CD14-positive monocyte (primary cell): ENCODE measurements at regions not wholly inside any gene's neighbourhood (a gene's known extent, or its start where the extent isn't known, plus 50 kb on each side); places are given as distances from the start of the nearest gene placed in this dataset.

Experiments used
- DNase-seq, 3 donors: peaks; one replicate each; pipeline ENCODE4 v3.0.0-alpha.2; 2011 to 2022
- H2AFZ ChIP-seq: 2 replicates; pipeline ENCODE4 v1.6.0; 2012; ENCODE audit warnings: mild to moderate bottlenecking, low read depth, low read length, inconsistent platforms; ENCODE audit not compliant: insufficient read depth, poor library complexity, severe bottlenecking
- H3K27ac ChIP-seq, 2 donors: 1 replicate in 1 of 2; 2 replicates in 1 of 2; pipeline ENCODE4 v1.5.1; 2012 to 2013; ENCODE audit warnings: low read length in 2 of 2, control low read depth in 1 of 2, inconsistent platforms in 1 of 2, low read depth in 1 of 2, mild to moderate bottlenecking in 1 of 2
- H3K27me3 ChIP-seq, 2 donors: one replicate each; pipeline versions ENCODE4 v1.6.0 to v1.6.1; 2011 to 2013; ENCODE audit warnings: low read length in 2 of 2; ENCODE audit not compliant: control insufficient read depth in 2 of 2, insufficient read depth in 2 of 2
- H3K36me3 ChIP-seq, 2 donors: replicated peaks in 1 of 2; 1 replicate in 1 of 2; 2 replicates in 1 of 2; pipeline versions ENCODE4 v1.5.1 to v1.6.1; 2012 to 2013; ENCODE audit warnings: low read length in 2 of 2, control low read depth in 1 of 2, inconsistent platforms in 1 of 2, mild to moderate bottlenecking in 1 of 2; ENCODE audit not compliant: insufficient read depth in 2 of 2, control insufficient read depth in 1 of 2
- H3K4me1 ChIP-seq, 2 donors: 1 replicate in 1 of 2; 2 replicates in 1 of 2; pipeline versions ENCODE4 v1.5.1 to v1.6.1; 2012 to 2013; ENCODE audit warnings: low read length in 2 of 2, control low read depth in 1 of 2, inconsistent platforms in 1 of 2, mild to moderate bottlenecking in 1 of 2, moderate library complexity in 1 of 2; ENCODE audit not compliant: insufficient read depth in 2 of 2, control insufficient read depth in 1 of 2
- H3K4me2 ChIP-seq: replicated peaks from 2 replicates; pipeline ENCODE3; 2012; ENCODE audit warnings: low read length, moderate library complexity, mild to moderate bottlenecking; ENCODE audit not compliant: poor library complexity, severe bottlenecking; ENCODE audit errors: extremely low read depth
- H3K4me3 ChIP-seq, 3 experiments: fragments of 200-600 bp in 1 of 3; sonication (generic) in 1 of 3; replicated peaks in 1 of 3; 1 replicate in 2 of 3; 2 replicates in 1 of 3; pipeline ENCODE4 v1.5.1; 2011 to 2013; ENCODE audit warnings: low read length in 3 of 3, mild to moderate bottlenecking in 3 of 3, control low read depth in 2 of 3, low read depth in 2 of 3, inconsistent platforms in 1 of 3, moderate library complexity in 1 of 3
- H3K79me2 ChIP-seq: 2 replicates; pipeline ENCODE4 v1.6.0; 2012; ENCODE audit warnings: mild to moderate bottlenecking, control low read depth, inconsistent platforms, low read length, moderate library complexity; ENCODE audit not compliant: insufficient read depth
- H3K9ac ChIP-seq: 2 replicates; pipeline ENCODE4 v1.6.0; 2017; ENCODE audit warnings: low read length, mild to moderate bottlenecking; ENCODE audit not compliant: insufficient read depth, poor library complexity, severe bottlenecking
- H3K9me3 ChIP-seq, 2 donors: replicated peaks in 1 of 2; 1 replicate in 1 of 2; 2 replicates in 1 of 2; pipeline versions ENCODE4 v1.5.1 to v1.6.1; 2012 to 2013; ENCODE audit warnings: low read length in 2 of 2, control low read depth in 1 of 2; ENCODE audit not compliant: control insufficient read depth in 1 of 2, insufficient read depth in 1 of 2
- H4K20me1 ChIP-seq: 2 replicates; pipeline ENCODE4 v1.6.0; 2012; ENCODE audit warnings: mild to moderate bottlenecking, low read length, control low read depth, moderate library complexity; ENCODE audit not compliant: insufficient read depth
- H3K27ac Mint-ChIP-seq, 7 donors: one replicate each; pipeline ENCODE4 v1.8.0; 2020; ENCODE audit warnings: mild to moderate bottlenecking in 7 of 7, mixed read lengths in 7 of 7, moderate library complexity in 6 of 7, inconsistent platforms in 2 of 7
- H3K27me3 Mint-ChIP-seq, 3 donors: one replicate each; pipeline ENCODE4 v1.8.0; 2021 to 2022; ENCODE audit warnings: low read depth in 3 of 3, mild to moderate bottlenecking in 3 of 3, mixed read lengths in 3 of 3, moderate library complexity in 3 of 3, inconsistent platforms in 1 of 3
- H3K36me3 Mint-ChIP-seq, 2 donors: one replicate each; pipeline ENCODE4 v1.8.0; 2020; ENCODE audit warnings: mixed read lengths in 2 of 2, inconsistent platforms in 1 of 2, mild to moderate bottlenecking in 1 of 2
- H3K4me1 Mint-ChIP-seq: one replicate; pipeline ENCODE4 v1.8.0; 2020; ENCODE audit warnings: mild to moderate bottlenecking, mixed read lengths
- H3K4me3 Mint-ChIP-seq, 2 donors: one replicate each; pipeline ENCODE4 v1.8.0; 2020; ENCODE audit warnings: mild to moderate bottlenecking in 2 of 2, mixed read lengths in 2 of 2, moderate library complexity in 1 of 2
- H3K9me3 Mint-ChIP-seq, 7 donors: one replicate each; pipeline ENCODE4 v1.8.0; 2020 to 2022; ENCODE audit warnings: mixed read lengths in 7 of 7, mild to moderate bottlenecking in 6 of 7, moderate library complexity in 6 of 7, inconsistent platforms in 2 of 7
- CTCF ChIP-seq: fragments of 200-600 bp; IDR thresholded peaks from one replicate; pipeline ENCODE4 v1.8.0; 2022; ENCODE audit warnings: antibody characterized with exemption, mild to moderate bottlenecking
- WGBS: methylation state at CpG from one replicate; pipeline ENCODE4 v1.1.5; 2013; ENCODE audit warnings: missing lambda C conversion rate; ENCODE audit not compliant: insufficient coverage; 5-methylcytosine and 5-hydroxymethylcytosine counted together
- intact Hi-C, 2 donors: fragments of 100-400 bp; cut with micrococcal nuclease; formaldehyde crosslinking; loops; one replicate each; pipeline versions ENCODE4 v1.15.0 to v1.15.1; 2023

GRCh38 chr5:30103452-30104202 is 1089.9 kb upstream of the CDH6 start:
- no peaks in the 10 kb centered on the region for H3K36me3 ChIP-seq
- H3K4me2 ChIP-seq: no peak overlapping the region
- Mint-ChIP-seq H3K27ac (no peak overlapping the region), H3K27me3 (peaks cover 0 to 2% (median 2%) of the 10 kb centered on the region in 3 donors), H3K9me3 (peaks cover 0 to 5% (median 0%) of the 10 kb centered on the region in 7 donors), H3K36me3 (no peaks in the 10 kb centered on the region), H3K4me1 (no peaks in the 10 kb centered on the region), H3K4me3 (no peak overlapping the region)
- H3K9me3 ChIP-seq: peaks cover 6 to 16% of the 10 kb centered on the region in 2 donors
- H3K27ac ChIP-seq: no peak overlapping the region
- H2AFZ ChIP-seq: no peak overlapping the region
- no CpG with 5 or more reads among the region's 7 CpGs for WGBS
- no peak for TF ChIP-seq CTCF
- no peak overlapping the region for H3K9ac ChIP-seq
- no peak for DNase-seq
- no peaks in the 10 kb centered on the region for H3K79me2 ChIP-seq
- no peaks in the 10 kb centered on the region for H3K27me3 ChIP-seq
- intact Hi-C loops: no loop called here
- no peaks in the 10 kb centered on the region for H4K20me1 ChIP-seq
- H3K4me3 ChIP-seq: no peak overlapping the region
- no peaks in the 10 kb centered on the region for H3K4me1 ChIP-seq

DNA sequence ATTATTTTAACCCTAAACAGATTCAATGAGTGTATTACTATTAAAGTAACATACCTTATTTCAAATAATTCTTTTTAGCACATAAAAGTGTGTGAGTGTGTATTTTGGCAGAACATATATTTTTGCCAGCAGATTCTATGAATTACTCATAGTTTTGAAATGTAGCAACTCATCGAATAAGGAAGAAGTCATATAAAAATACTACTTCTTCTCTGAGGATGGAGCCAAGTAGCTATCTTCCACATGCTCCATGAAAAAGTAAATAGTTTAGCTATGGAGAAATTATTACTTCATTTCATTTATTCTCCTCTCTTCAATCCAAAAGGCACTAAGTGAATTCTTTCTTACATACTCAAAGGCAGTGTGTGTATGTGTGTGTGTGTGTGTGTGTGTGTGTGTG is 1090.4 kb upstream of the CDH6 start:
- Histone ChIP-seq H3K4me3 (no peak overlapping the region), H3K79me2 (no peaks in the 10 kb centered on the region), H3K4me1 (no peaks in the 10 kb centered on the region), H3K9ac (no peak overlapping the region), H3K27me3 (no peaks in the 10 kb centered on the region), H2AFZ (no peak overlapping the region), H3K4me2 (no peak overlapping the region), H3K9me3 (peaks cover 6 to 16% of the 10 kb centered on the region in 2 donors), H4K20me1 (no peaks in the 10 kb centered on the region), H3K36me3 (no peaks in the 10 kb centered on the region), H3K27ac (no peak overlapping the region)
- TF ChIP-seq CTCF: no peak
- H3K4me3 Mint-ChIP-seq: no peak overlapping the region
- H3K4me1 Mint-ChIP-seq: no peaks in the 10 kb centered on the region
- no peak overlapping the region for H3K27ac Mint-ChIP-seq
- peaks cover 0 to 2% (median 2%) of the 10 kb centered on the region in 3 donors for H3K27me3 Mint-ChIP-seq
- no peaks in the 10 kb centered on the region for H3K36me3 Mint-ChIP-seq
- intact Hi-C loops: no loop called here
- WGBS: no CpG with 5 or more reads among the region's 1 CpG
- DNase-seq: no peak
- H3K9me3 Mint-ChIP-seq: peaks cover 0 to 6% (median 0%) of the 10 kb centered on the region in 7 donors
